ENCODE measurements at regions not wholly inside any gene's neighbourhood (a gene's known extent, or its start where the extent isn't known, plus 50 kb on each side); places are given as distances from the start of the nearest gene placed in this dataset.

DNA sequence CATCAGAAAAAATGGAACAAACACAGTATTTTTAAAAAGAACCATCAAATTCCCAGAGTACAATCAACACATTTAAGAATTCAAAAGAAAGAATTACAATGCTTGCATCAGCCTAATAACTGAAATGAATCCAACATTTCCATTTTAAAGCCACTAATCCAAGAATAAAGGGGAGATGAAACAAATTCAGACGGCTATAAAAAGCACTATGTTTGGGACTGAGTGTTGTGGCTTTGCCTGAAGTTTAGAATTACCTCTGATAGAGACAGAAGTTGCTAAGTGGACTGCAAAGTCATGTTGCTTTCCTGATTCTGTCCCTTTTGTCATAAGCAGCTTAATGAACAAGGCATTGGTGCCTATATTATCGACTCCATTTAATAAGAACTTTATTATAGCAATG lies 135.4 kb upstream of the RGMB start:
- DNase-seq = no peak

- no peak for DNase-seq
Observed at GRCh38 chr5:98638701-98639100, 134.8 kb upstream of the RGMB start.

DNA sequence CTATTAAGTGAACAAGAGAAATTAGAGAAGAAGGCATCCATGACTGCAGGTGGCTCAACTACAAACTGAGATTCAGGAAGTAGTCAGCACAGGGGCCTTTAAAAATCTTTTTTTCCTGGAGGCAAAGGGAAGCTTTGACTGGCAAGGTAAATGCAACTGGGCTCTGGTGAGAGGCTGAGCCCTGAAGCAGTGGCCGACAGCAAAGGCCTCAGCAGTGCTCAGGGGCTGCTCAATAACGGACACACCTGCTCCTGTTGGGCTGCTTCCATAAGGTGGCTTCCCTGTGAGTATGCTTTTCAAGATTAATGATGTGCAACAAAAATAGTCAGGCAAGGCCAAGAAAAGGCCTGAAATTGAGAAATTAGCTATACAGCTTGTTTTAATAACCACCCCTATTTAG lies 134.2 kb upstream of the RGMB start:
- DNase-seq = no peak

DNA sequence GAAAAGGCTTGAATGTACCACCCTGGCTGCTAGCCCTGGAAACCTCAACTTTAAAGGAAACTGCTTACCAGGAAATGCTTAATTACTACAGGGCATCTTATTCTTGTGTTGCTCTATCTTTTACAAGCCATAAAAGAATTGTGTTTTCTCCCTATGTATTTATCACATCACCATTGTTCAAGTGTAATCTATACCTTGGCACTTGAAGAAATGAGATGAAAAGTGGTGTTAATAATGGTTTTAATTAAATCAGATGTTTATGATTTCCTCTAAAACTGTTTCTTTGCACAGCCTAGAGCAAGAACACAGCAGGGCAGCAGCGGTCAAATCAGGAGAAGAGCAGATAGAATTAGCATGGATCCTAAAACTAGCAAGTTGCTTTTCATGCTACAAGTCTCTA lies 131.8 kb upstream of the RGMB start:
- no peak for DNase-seq

- no peak for DNase-seq
Observed at GRCh38 chr5:98643569-98643968, 129.9 kb upstream of the RGMB start.

- DNase-seq = no peak
Observed at GRCh38 chr5:98651715-98652114, 121.7 kb upstream of the RGMB start.

DNA sequence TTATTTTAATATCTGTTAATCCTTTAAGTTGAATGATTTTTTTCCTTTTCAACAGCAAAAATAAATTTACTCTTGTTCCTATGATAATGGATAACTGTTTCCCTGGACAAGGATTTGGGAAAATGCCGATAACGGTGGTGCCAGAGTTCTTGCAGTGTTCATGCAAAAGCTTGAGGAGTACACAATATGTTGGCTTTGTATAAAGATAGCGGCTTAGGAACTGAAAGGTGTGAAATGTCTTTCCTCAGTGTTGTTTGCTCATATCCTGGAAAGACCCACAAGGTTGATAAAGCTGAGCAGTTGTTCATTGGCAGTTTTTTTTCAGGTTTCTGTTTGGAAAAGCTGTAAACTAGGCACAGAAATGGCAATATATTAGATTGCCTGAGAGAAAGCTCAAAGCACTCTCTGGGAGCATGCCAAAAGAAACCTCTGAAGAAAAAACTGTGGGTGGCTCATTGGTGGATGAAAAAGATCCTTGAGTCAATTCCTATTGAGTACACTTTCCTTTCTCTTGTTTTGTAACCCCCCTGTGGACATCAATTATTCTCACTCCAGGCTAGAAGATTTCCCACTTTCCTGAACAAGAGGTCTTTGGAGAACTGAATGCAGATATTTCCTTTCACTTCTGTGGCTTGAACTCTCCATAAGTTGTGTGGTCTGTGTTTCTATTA lies 117.2 kb upstream of the RGMB start:
- no peak for DNase-seq

DNA sequence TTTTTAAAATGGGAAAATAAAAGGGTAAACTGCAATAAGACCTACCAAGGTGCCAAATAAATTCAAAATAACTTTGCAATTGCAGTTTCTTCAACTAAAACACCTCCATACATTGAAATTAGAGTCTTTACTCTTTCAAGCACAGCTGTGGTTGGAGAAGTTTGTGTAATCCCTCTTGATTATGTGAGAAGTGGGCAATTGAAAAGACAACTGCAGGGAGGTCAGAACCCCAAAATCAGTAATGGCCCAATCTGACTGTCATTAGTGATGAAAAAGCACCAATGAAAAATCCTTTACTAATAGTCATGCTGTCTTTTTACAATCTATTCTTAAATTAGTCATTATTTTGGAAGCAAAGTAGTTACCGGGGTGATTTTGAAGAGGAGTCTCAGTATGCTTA lies 116.7 kb upstream of the RGMB start:
- no peak for DNase-seq

DNA sequence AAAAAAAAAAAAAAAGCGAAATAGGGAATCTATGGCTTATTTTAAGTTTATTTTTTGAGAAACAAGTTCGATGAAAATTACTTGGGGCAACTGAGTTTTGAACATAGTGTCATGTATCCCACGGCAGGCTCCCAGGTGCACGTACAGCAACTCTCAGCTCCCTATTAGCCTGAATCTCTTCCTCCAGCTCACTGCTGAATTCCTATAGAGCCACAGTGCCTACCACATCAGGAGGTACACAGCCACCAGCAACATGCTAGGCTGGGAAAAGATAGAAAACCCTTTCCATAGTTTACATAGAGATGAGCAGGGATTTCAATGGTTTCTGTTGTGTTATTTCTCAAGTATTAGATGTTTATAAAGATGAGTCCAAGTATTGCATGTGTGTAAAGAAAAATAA lies 115.9 kb upstream of the RGMB start:
- no peak for DNase-seq

DNA sequence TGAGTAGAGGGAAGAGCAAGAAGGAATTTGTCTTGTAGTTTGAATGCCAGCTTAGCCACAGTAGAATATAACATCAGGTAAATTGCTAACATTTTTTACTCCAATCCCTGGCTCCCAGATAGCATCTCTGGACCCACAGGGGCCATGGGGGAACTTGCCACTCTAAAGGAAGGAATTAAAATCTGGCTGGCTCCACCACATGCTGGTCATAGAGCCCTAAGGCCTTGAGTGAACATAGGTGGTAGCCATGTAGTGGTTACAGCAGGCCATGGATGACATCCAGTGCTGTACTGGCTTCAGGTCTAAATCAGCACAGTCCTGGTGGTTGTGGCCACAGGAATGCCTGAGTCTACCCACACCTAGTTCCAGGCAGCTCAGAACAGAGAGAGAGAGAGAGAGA lies 109.9 kb upstream of the RGMB start:
- no peak for DNase-seq

DNA sequence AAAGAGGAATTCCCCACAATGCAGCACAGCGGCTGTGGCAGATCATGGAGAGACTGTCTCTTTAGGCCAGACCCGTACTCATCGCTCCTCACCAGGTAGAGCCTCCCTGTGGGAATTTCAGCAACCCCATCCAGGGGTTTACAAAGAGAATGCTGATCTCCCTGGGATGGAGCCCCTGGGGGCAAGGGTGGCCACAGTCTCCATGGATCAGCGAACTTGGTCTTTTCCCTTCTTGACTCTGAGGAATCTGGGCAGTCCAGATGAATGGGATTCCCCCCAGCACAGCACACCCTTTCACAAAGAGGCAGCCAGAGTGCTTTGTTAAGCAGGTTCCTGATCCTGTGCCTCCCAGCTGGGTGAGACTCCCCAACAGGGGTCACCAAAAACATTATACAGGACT lies 108.7 kb upstream of the RGMB start:
- no peak for DNase-seq

GRCh38 chr5:98679963-98680362 lies 93.5 kb upstream of the RGMB start:
- no peak for DNase-seq

DNA sequence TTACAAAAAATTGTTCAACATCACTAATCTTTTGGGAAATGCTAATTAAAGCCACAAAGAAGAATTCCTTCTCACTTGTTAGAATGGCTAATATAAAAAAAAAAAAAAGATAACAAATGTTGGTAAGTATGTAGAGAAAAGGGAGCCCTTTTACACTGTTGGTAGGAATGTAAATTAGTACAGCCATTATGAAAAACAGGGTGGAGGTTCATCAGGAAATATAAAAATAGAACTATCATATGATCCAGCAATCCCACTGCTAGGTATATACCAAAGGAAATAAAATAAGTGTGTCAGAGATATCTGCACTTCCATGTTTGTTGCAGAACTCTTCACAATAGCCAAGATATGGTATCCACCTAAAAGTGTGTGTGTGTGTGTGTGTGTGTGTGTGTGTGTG lies 83.5 kb upstream of the RGMB start:
- no peak for DNase-seq

DNA sequence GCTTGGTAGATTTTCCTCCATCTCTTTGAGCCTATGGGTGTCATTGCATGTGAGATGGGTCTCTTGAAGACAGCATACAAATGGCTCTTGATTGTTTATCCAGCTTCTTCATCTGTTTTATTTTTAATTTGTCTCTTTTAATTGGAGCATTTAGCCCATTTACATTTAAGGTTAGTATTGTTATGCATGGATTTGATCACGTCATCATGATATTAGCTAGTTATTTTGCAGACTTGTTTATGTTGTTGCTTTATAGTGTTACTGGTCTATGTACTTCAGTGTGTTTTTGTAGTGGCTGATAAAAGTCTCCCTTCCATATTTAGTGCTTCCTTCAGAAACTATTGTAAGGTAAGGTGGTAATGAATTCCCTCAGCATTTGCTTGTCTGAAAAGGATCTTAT lies 78.6 kb upstream of the RGMB start:
- DNase-seq = no peak

GRCh38 chr5:98698359-98698758 lies 75.1 kb upstream of the RGMB start:
- no peak for DNase-seq

DNA sequence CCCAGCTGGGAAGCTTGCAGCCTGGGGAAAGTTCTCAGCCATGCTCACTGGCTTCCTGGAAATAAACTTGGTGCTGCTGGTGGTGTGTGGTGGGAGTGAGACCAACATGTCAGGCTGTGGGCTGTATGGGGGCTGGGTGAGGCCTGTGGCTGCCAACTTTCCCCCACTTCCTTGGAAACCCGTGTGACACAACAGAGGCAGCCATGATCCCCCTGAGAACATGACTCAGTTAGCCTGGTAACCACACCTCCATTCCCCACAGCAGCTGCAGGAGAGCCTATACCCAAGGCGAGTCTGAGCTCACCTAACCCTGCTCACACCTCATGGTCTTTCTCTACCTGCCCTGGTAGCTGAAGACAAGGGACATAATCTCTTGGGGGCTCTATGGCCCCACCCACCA lies 72.7 kb upstream of the RGMB start:
- no peak for DNase-seq

GRCh38 chr5:98705841-98706240 lies 67.6 kb upstream of the RGMB start:
- DNase-seq = no peak

- DNase-seq = no peak
Observed at GRCh38 chr5:98709681-98710080, 63.8 kb upstream of the RGMB start.

- no peak for DNase-seq
Observed at GRCh38 chr5:98713027-98713426, 60.4 kb upstream of the RGMB start.

DNA sequence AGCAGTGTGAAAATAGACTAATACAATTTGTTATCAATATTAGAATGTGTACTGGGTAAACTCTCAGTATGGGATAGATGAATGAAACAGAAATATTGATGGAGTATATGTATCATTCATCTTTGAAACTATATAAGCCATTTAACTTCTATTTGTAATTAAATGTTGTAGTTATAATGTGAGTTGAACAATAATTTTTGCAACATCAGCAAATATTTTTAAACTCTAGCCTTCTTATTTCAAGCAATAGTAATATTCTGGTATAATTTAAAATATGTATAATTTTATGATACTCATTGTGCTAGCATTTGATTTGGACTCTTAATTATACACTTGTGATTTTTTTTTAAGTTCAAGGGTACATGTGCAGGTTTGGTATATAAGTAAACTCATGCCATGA lies 59.6 kb upstream of the RGMB start:
- DNase-seq = no peak

GRCh38 chr5:98714710-98715288 lies 58.7 kb upstream of the RGMB start:
- no peak for DNase-seq

DNA sequence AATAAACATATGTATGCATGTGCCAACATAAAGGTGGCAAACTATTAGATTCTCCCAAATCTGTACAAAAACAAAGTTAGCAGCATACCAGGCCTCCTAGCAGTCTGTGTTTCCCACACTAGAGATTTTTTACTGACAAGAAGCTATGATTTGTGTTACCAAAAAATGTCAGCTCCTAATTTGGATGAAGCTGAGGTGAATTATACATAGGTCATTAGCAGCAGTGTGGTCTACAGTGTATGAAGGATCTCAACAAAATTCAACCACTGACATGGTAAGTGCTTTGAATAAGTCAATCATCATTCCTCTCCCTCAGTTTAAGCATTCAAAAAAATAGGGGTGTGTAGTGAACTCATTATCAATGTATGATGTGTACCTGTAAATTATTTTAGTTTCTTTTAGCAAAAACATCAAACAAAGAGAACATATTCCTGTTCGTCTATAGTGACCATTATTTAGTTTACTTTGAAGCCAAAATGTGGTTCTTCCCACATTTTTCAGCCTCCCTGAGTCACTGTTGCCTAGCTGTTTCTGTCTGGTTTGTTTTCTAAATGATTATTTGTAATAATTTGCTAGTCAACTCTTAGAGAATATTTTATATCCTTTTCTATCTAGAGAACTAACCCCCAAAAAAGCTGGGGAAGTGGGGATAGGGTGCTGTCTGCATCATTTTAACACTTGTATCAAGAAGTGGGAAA lies 52.1 kb upstream of the RGMB start:
- DNase-seq = no peak

DNA sequence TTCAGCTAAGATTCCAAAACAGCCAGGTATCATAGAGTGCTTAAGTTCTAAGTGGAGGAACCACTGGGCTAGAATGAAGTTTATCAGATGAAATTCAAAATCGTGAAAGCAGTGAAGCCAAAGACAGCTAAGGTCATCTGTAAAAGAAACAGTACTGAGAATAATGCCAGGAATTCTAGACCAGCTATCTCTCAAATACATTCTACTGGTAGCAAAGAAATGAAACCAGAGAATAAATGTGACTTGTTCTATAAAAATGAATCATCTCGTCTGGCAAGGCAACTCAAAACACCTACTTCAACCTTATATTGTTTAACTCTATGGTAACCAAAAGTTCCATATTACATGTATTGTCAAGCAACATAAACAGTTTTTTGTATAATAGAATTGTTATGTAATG lies 51.3 kb upstream of the RGMB start:
- DNase-seq = no peak

- DNase-seq = no peak
Observed at GRCh38 chr5:98723061-98723460, 50.4 kb upstream of the RGMB start.
